IgD-negative memory B cell (primary cell): ENCODE measurements at regions not wholly inside any gene's neighbourhood (a gene's known extent, or its start where the extent isn't known, plus 50 kb on each side); places are given as distances from the start of the nearest gene placed in this dataset.
A peak's percentile ranks its signal among the peaks of the same experiment; 100 is the strongest.

ENCODE experiments used
- H3K27ac Mint-ChIP-seq, 3 donors: one replicate each; pipeline ENCODE4 v1.8.0; 2020 to 2022; ENCODE audit warnings: mild to moderate bottlenecking in 3 of 3, mixed read lengths in 3 of 3, moderate library complexity in 1 of 3
- H3K27me3 Mint-ChIP-seq: one replicate; pipeline ENCODE4 v1.8.0; 2021; ENCODE audit warnings: mixed read lengths
- H3K36me3 Mint-ChIP-seq: one replicate; pipeline ENCODE4 v1.8.0; 2020; ENCODE audit warnings: mild to moderate bottlenecking, mixed read lengths
- H3K4me1 Mint-ChIP-seq, 3 donors: one replicate each; pipeline ENCODE4 v1.8.0; 2020 to 2022; ENCODE audit warnings: mixed read lengths in 3 of 3, mild to moderate bottlenecking in 1 of 3
- H3K4me3 Mint-ChIP-seq, 4 donors: one replicate each; pipeline ENCODE4 v1.8.0; 2020 to 2022; ENCODE audit warnings: mild to moderate bottlenecking in 4 of 4, mixed read lengths in 4 of 4, moderate library complexity in 3 of 4
- H3K9me3 Mint-ChIP-seq, 3 donors: one replicate each; pipeline ENCODE4 v1.8.0; 2020 to 2021; ENCODE audit warnings: mixed read lengths in 3 of 3, mild to moderate bottlenecking in 1 of 3

DNA sequence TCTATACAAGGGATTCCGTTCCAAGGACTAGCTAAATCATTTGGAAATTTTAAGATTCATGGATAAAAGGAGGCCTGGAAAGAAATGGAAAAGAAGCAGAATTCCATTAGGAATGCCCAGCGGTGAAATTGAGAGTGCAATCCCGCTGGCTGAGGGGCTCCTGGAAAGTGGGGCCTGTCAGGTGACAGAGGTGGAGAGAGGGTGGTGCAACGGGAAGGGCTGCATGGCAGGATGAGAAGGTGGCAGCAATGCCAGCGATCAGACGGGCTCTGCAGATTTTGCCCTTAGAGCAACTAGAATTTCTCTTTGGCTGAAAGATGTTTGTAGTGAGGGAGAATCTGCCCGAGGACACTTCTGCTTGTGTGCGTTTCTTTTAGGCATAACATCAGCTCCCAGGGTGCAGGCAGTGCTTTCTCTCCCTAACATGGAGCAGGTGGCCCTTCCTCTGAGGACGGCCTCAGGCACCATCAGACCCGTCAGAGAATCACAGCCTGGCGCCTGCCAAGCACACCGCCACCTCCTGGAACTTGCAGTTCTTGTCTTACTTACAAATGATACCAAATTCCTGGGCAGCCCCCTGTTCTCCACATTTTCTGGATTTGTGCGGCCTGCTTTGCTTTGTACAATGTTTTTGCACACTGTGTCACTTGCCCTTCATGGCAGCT is 261.6 kb downstream of the NDUFA10 start:
- H3K4me1 Mint-ChIP-seq = no peaks in the 10 kb centered on the region
- no peaks in the 10 kb centered on the region for H3K9me3 Mint-ChIP-seq
- no peaks in the 10 kb centered on the region for H3K36me3 Mint-ChIP-seq
- peaks cover 5% of the 10 kb centered on the region for H3K27me3 Mint-ChIP-seq
- H3K4me3 Mint-ChIP-seq = no peak overlapping the region
- no peak overlapping the region for H3K27ac Mint-ChIP-seq

GRCh38 chr2:239762655-239763269 is 262.4 kb downstream of the NDUFA10 start:
- Mint-ChIP-seq H3K36me3 (no peaks in the 10 kb centered on the region), H3K9me3 (no peaks in the 10 kb centered on the region), H3K27me3 (peaks cover 5% of the 10 kb centered on the region), H3K27ac (no peak overlapping the region), H3K4me1 (no peaks in the 10 kb centered on the region), H3K4me3 (no peak overlapping the region)

DNA sequence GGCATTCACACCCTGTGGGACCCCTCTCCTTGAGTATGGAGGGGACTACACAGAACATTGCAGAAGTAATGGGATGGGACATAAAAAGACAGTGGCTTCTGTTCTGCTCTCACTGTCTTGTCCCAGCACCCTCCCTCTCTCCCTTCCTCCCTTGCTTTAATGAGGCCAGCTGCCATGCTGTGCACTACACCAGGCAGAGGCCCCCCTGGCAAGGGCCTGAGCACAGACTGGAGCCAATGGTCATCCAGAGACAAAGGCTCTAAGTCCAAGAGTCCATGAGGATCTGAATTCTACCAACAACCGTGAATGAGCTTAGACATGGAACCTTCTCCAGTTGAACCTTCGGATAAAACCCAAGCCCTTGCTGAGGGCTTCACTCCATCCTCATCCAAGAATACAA is 263.0 kb downstream of the NDUFA10 start:
- H3K27me3 Mint-ChIP-seq = peaks cover 5% of the 10 kb centered on the region
- H3K9me3 Mint-ChIP-seq = no peaks in the 10 kb centered on the region
- H3K4me1 Mint-ChIP-seq = no peaks in the 10 kb centered on the region
- no peak overlapping the region for H3K27ac Mint-ChIP-seq
- H3K36me3 Mint-ChIP-seq = no peaks in the 10 kb centered on the region
- no peak overlapping the region for H3K4me3 Mint-ChIP-seq

DNA sequence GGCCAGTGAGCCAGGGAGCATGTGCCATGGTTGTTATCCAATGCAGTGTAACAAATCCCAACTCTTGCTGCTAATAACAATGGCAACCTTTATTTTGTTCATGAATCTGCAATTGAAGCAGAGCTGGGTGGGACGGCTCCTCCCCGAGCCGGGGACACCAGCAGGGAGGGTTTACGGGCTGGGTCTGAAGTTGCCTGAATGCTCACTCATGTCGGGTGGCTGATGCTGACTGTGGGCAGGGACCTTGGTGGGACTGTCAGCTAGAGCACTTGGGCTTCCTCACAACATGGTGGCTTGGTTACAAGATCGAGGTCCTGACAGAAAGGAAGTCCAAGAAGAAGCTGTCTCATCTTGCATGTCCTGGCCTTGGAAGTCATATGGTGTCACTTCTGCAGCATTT is 264.5 kb downstream of the NDUFA10 start:
- Mint-ChIP-seq H3K27me3 (peaks cover 5% of the 10 kb centered on the region), H3K9me3 (no peaks in the 10 kb centered on the region), H3K36me3 (no peaks in the 10 kb centered on the region), H3K4me3 (no peak overlapping the region), H3K4me1 (no peaks in the 10 kb centered on the region), H3K27ac (no peak overlapping the region)

DNA sequence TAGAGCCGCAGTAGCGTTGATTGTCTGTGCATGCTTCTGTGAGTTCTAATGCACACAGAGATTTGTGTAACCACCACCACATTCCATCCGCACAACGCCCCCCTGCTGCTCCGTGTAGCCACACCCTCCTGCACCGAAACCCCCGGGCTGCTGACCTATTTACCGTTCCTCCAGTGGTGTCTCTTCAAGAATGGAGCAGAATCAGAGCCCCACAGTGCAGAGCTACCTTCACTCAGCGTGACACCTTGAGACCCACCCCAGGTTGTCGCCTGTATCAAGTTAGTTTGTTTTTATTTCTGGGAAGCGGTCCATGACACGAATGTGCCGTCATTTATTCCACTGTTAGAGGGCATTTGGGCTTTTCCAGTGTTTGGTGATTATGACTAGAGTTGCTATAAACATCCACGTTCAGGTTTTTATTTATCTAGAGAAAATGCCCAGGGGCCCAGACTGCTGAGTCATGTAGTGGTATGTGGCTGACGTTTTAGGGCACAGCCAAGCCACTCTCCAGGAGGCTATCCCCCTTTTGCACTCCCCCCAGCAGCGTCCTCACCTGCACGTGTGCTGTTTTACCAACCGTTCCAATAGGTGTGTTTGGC is 266.8 kb downstream of the NDUFA10 start:
- no peaks in the 10 kb centered on the region for H3K9me3 Mint-ChIP-seq
- peaks cover 0 to 2% (median 0%) of the 10 kb centered on the region in 3 donors for H3K4me1 Mint-ChIP-seq
- peaks cover 2% of the 10 kb centered on the region for H3K27me3 Mint-ChIP-seq
- H3K36me3 Mint-ChIP-seq = no peaks in the 10 kb centered on the region
- H3K27ac Mint-ChIP-seq = no peak overlapping the region
- no peak overlapping the region for H3K4me3 Mint-ChIP-seq

- H3K27ac Mint-ChIP-seq = no peak overlapping the region
- no peaks in the 10 kb centered on the region for H3K36me3 Mint-ChIP-seq
- no peaks in the 10 kb centered on the region for H3K9me3 Mint-ChIP-seq
- peaks cover 0 to 2% (median 0%) of the 10 kb centered on the region in 3 donors for H3K4me1 Mint-ChIP-seq
- H3K4me3 Mint-ChIP-seq = no peak overlapping the region
- peaks cover 3% of the 10 kb centered on the region for H3K27me3 Mint-ChIP-seq
These were observed 268.1 kb downstream of the NDUFA10 start for GRCh38 chr2:239756790-239757760.

DNA sequence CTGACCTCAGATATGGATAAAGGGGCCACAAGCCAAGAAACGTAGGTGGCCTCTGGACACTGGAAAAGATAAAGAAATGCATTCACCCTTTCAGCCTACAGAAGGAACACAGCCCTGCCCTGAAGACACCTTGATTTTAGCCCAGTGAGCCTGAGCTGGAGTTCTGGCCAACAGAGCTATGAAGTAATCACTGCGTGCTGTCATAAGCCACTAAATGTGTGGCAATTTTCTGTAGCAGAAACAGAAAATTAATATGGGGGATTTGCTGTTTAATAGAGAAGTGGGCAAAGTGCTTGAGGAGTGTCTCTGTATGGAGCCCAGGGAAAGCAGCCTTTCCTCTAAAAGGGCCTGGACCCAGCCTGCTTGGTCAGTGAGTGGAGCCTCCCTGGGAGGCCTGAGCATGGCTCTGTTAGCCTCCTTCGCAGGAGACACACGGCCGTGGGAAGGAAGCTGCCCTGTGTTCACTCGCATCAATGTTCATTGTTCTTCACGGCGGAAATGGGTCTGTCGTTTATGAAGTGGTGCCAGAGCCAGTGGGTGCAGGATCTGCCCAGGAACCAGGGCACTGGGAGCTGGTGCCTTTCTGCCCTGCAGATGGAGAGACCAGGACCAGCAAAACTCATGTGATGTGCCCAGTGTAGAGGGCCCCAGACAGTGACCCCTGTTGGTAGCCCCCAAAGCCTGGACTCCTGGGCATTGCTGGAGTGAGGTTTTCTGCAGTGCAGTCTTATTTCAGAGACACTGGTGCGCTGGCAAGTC is 268.9 kb downstream of the NDUFA10 start:
- Mint-ChIP-seq H3K9me3 (no peaks in the 10 kb centered on the region), H3K27ac (no peak overlapping the region), H3K27me3 (peaks cover 3% of the 10 kb centered on the region), H3K4me1 (peaks cover 0 to 2% (median 0%) of the 10 kb centered on the region in 3 donors), H3K36me3 (no peaks in the 10 kb centered on the region), H3K4me3 (no peak overlapping the region)

GRCh38 chr2:239753401-239753837 is 271.7 kb downstream of the NDUFA10 start:
- no peaks in the 10 kb centered on the region for H3K36me3 Mint-ChIP-seq
- H3K4me1 Mint-ChIP-seq = peaks cover 0 to 2% (median 0%) of the 10 kb centered on the region in 3 donors
- H3K27ac Mint-ChIP-seq = no peak overlapping the region
- peaks cover 3% of the 10 kb centered on the region for H3K27me3 Mint-ChIP-seq
- H3K9me3 Mint-ChIP-seq = no peaks in the 10 kb centered on the region
- peak overlapping the region in 1 of 4 donors; percentile 30 for H3K4me3 Mint-ChIP-seq

GRCh38 chr2:239752951-239753350 is 272.2 kb downstream of the NDUFA10 start:
- Mint-ChIP-seq H3K9me3 (no peaks in the 10 kb centered on the region), H3K4me3 (no peak overlapping the region), H3K27ac (no peak overlapping the region), H3K4me1 (peaks cover 0 to 2% (median 0%) of the 10 kb centered on the region in 3 donors), H3K36me3 (no peaks in the 10 kb centered on the region), H3K27me3 (peaks cover 3% of the 10 kb centered on the region)

DNA sequence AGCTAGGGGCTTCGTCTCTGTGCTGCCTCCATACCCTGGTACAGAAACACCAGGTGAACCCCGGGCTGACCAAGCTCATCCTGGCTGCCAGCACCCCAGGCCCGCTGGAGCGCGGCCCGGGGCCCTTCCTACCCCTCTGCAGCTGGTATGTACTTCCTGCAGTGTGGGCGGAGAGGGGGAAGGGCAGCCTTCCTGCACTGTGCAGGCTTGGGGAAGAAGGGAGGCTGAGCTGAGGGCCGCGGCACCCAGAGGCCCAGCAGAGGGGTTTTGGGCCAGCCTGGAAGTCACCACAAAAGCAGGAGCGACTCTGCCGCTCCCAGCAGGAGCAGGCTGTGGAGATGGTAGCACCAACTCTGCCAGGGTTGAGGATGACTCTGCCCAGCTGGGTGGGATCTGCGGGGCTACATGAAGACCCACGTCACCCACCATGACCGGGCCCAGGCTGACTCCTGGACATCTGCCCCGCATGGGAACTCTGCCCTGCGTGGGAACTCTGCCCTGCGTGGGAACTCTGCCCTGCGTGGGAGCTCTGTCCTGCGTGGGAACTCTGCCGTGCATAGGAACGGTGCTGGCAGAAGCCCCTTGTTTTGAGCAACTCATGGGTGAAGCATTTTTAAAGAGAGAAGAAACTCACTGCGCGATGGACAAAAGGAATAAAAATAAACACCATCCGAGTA is 273.3 kb downstream of the NDUFA10 start:
- Mint-ChIP-seq H3K4me3 (no peak overlapping the region), H3K27ac (no peak overlapping the region), H3K4me1 (peaks cover 0 to 2% (median 0%) of the 10 kb centered on the region in 3 donors), H3K9me3 (no peaks in the 10 kb centered on the region), H3K27me3 (peaks cover 3% of the 10 kb centered on the region), H3K36me3 (no peaks in the 10 kb centered on the region)

DNA sequence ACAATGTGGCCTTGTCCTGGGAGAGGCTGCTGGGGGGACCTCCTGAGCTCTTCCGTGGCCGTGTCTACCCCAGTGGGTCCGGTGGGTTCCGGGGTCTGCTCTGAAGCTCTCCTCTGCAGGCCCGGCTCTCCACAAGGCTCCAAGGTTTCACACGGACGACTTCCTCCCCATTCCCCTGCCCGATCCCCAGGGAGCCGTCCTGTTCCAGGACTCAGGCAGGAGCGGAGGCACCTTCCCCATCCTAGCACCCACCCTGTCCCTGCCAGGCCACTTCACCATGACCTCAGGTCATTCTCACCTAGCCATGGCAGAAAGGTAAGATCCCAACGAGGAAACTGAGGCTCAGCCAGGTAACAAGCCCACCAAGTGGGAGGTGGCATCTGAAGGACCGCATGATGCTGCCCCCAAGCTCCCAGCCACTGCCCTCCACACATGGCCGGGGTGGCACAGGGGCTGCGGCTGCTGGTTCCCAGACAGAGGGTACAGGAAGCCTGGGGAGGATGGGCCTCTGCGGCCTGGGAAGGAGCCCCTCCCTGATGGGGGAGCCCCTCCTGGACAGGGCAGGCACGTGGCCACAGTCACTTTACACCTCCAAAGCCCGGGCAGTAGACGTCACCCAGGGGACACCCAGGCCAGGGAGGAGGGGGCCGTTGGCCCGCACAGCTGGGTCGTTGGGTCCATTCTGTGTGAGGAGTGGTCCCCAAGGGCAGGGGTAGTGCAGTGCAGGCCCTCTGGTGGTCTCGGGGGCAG is 274.0 kb downstream of the NDUFA10 start:
- Mint-ChIP-seq H3K27ac (no peak overlapping the region), H3K4me3 (no peak overlapping the region), H3K4me1 (peaks cover 0 to 2% (median 0%) of the 10 kb centered on the region in 3 donors), H3K9me3 (no peaks in the 10 kb centered on the region), H3K27me3 (peaks cover 3% of the 10 kb centered on the region), H3K36me3 (no peaks in the 10 kb centered on the region)

- H3K27me3 Mint-ChIP-seq = peaks cover 3% of the 10 kb centered on the region
- peaks cover 0 to 2% (median 0%) of the 10 kb centered on the region in 3 donors for H3K4me1 Mint-ChIP-seq
- no peak overlapping the region for H3K27ac Mint-ChIP-seq
- H3K36me3 Mint-ChIP-seq = no peaks in the 10 kb centered on the region
- H3K9me3 Mint-ChIP-seq = no peaks in the 10 kb centered on the region
- H3K4me3 Mint-ChIP-seq = no peak overlapping the region
These were observed 274.9 kb downstream of the NDUFA10 start for GRCh38 chr2:239750045-239750835.
